Glomerular endothelial cell (primary cell): ENCODE measurements at regions not wholly inside any gene's neighbourhood (a gene's known extent, or its start where the extent isn't known, plus 50 kb on each side); places are given as distances from the start of the nearest gene placed in this dataset.
A peak's percentile ranks its signal among the peaks of the same experiment; 100 is the strongest.

ENCODE experiments used
- DNase-seq: peaks from one replicate; pipeline ENCODE4 v3.0.0-alpha.2; 2011; ENCODE audit warnings: low read depth, low spot score; ENCODE audit errors: extremely low read depth

- no peak for DNase-seq
Measured at GRCh38 chr7:46565253-46566096, 644.4 kb upstream of the IGFBP3 start.

DNA sequence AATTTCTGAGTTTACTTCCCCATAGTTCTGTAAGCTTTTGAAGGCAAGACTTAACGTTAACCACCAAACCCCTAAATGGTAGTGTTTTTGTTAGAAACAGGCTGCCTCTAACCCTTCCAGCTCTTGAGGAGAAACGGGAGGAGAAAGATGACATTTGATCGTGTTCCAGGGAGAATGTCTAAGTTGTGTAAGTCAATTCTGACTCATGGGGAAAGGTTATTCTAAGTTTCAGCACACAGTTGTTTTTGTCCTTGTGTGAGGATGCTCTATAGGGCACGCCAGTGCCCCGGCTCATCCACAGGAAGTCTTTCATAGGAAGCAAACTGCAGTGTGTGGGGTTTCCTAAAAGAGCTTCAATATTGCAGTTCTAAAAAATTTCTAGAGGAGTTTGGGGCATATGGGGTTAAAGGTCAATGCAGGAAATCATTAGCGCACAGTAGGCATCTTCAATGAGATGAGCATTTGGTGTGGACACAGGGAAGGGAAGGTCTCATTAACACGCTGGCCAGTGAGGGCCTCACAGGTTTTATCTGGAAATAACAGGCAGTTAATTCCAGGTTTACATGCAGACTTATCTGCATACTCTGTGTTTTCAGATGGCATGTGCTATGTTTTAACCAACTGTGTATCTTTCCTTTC lies 638.2 kb upstream of the IGFBP3 start:
- DNase-seq: no peak

- no peak for DNase-seq
Measured at GRCh38 chr7:46558482-46559193, 637.6 kb upstream of the IGFBP3 start.

DNA sequence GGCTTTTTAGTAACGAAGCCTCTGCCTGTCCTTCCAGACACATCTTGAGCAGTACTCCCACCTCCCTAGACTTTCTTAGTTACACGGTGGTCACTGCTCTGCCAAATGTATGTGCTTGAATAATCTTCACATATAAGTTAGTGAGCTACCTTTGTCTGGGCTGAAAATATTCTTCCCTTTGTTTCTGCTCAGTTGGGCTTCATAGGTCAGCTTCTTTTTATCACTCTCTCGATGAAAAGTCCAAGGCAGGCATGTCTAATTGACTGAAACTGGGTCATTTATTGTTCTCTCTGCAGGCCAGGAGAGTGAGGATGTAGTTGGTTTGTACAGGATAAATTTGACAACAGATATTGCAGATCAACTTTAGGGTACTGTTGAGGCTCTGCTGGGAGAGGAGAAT lies 636.7 kb upstream of the IGFBP3 start:
- DNase-seq: no peak

DNA sequence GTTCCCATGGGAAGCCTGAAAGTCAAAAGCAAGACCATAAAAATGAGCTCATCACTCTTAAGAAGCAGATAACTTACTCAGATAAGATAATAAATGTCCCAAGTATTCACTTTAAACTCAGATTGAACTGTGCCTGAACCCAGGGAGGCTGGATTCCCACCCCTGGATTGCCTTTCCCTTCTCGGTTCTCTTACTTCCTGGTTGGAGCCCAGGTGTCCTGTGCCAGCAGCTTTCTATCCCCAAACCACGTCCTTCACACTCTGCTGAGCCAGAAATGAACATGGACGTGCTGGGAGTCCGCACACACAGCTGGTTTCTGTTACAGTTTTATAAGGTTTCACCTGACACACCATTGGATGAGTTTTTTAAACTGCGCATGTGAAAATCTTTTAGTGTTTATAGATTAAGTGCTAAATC lies 636.2 kb upstream of the IGFBP3 start:
- no peak for DNase-seq

GRCh38 chr7:46554688-46555422 lies 633.8 kb upstream of the IGFBP3 start:
- DNase-seq: no peak

DNA sequence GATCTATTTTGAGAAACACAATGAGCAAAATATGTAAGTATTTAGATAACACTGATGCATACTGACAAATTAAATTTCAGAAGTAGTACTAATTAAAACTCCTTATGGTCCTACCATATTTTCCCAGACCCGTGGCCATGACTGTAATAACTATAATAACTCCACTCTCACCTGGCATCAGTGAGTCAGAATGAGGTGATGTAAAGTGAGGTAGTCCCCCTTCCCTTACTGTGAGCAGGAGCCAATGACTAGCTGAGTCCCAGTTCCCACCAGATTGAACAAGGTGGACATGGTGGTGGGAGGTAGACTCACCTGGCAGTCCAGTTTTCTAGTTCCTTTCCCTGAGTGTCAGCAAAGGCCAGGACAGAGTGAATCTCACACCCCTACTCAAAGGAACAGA lies 630.5 kb upstream of the IGFBP3 start:
- DNase-seq: no peak

DNA sequence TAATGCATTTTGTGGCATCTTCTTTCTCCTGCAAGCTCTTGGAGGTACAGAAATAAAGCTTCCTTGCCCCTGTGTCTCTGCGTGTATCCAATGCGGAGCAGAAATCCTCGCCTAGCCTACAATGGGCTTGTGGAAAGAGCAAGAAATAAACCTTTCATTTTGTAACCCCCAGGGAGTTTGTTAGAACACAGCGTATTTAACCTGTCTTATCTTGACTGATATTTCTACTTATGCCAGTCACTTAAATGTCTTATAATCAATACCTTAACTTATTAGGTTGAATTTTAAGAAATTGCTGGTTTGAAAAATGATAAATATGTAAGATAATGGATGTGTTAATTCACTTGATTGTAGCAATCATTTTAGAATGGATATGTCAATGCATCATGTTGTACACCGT lies 629.8 kb upstream of the IGFBP3 start:
- DNase-seq: no peak

DNA sequence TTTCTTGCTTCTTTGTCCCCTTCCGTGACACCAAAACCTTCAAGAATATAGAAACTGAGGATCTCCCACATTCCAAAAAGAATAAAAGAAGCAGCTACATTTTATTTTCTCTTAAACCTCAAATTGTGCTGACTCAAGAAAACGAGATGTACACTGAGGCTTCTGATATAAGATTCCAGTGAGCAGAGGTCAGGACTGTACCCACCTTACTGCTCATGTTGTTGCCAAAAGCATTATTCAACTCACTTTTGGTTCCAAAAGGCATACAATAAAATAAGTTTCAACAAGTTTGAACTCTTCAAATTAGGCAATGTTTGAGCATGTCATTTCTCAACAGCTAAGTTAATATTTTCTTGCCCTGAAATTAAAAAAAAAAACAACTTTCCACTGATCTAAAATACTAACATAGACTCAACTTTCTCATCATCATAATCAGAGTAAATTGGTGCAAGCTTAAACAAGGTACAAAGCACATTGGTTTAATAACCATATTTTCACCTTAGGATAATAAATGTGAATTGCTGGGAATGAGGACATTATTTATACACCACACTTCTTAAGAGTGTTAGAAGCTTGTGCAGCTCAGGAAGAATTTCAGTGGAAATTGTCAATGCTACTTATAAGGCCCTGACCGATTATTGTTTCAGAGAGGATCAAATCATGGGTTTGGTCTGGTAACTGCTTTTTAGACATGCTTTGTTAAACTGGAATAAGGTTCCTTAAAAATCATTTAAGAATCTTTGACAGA lies 629.0 kb upstream of the IGFBP3 start:
- DNase-seq: no peak

DNA sequence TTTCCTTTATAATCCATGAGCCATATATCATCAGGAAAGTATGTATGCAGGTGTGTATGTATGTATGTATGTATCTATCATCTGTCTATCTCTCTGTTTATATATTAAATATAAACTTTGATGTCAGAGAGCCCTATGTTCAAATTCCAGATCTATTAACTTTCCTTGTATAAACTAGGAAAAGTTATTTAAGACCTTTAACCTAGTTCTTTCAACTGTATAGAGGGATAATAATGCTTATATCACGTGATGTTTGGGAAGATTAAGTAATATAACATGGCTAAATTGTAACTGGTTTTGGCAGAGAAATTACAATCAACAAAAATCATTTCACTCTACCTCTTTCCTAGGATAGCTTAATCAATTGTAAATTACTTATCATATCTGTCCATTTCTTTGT lies 628.3 kb upstream of the IGFBP3 start:
- DNase-seq: no peak

DNA sequence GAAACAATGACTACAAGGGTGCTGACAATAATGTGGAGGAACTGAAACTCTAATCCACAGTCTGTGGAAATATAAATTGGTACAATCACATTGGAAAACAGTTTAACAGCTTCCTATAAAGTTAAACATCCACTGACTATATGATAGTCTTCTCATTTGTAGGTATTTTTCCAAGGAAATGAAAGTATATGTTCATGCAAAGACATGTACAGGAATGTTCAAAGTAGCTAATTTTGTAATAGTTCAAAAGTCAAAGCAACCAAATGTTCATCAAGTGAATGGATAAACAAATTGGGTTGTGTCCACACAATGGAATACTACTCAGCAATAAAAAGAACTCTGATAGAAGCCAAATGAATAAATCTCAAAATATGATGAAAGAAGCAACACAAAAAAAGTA lies 626.0 kb upstream of the IGFBP3 start:
- no peak for DNase-seq

DNA sequence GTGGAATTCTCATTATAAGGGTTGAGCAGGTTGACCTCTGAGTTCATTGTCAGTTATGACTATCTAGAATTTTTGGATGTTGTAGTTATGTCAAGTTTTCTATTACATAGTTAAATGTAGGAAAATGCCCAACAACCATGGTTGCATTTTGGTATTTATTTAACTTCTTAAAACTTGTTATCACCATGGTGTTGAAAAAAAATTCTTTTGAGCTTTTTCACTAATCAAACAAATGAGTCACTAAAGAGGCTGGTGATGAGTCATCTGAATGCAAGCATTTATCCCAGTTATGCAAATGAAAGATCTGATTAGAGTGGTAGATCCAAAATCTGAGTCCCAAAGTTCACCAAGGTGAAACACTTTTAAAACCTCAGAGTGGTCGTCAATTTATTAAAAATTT lies 624.7 kb upstream of the IGFBP3 start:
- DNase-seq: peak; percentile 86

GRCh38 chr7:46544396-46545008 lies 623.4 kb upstream of the IGFBP3 start:
- DNase-seq: no peak

DNA sequence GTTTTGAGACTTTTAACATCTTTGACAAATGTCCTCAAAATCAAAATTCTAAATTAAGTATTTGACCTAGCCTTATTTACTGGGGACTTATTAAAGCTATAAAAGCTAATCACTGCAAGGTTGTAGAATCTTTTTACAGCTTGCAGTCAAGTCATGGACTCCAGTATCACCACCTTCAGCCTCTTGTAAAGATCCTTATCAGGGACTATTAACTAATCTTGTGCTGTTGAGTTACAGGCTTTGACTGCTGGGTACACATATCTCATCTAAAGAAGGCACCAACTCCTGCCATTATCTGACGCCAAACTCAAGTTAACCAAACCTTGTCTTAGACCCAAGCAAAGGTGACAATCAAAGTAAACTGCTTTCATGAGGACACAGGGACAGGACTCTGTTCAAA lies 621.0 kb upstream of the IGFBP3 start:
- no peak for DNase-seq

DNA sequence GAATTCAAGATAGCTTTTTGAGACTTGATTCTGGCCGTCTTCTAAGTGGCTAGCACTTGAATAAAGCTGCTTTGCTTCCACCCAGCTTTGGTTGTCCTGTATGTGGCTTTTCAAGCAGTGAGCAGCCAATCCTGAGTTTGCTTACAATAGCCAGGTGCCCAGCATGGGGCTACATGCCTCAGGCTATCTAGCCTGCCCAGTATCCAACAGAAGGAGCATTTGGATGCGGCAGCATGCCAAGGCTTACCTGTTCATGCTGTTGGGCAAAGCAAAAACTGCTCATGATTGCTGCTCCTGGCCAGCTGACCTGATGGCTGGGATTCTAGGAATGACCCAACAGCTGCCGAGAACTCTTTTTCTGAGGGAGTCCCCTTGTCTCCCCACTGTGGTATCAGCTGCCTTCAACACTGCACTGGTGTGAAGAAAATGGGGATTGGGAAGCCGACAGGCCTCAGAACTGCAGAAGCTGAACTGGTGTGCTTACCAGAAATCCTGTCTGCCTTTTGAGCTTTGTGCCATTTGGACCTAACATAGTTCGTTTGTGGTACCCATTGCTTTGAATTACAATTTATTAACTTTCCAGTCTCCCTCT lies 618.9 kb upstream of the IGFBP3 start:
- DNase-seq: no peak

- no peak for DNase-seq
Measured at GRCh38 chr7:46537191-46537905, 616.3 kb upstream of the IGFBP3 start.

DNA sequence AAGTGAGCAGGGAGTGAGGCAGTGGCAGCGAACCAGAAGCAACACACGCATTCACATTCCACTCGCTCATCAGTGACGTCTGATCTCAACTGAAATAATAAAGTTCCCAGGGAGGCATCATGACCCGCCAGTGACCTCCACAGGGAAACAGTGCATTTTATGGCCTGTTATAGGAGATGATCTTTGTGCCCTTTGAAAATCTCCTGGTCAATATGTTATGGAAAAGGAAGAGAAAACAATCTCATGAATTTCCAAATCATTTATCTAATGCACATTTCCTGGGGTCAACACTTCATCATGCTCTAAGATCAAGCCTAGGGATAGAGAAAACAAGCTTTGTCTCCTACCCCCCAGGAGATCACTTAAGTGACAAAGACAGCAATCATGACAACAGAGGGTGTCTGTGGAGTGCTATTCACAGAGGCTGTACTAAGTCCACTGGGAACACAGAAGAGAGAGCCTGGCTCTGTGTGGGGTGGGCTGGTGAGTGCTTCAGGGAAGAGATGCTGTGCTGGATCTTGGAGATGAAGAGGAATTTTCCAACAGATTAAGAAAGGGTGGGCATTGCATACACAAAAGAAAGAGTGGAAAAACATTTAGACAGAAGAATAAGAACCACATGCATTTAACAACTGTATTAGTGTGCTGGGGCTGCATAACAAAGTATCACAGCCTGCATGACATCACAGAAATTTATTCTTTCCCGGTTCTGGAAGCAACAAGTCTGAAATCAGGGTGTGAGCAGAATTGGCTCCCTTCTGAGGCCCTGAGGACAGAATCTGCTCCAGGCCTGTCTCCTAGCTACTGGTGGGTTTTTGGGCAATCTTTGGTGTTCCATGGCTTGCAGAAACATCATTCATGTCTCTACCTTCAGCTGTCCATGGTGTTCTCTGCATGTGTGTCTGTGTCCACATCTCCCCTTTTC lies 613.9 kb upstream of the IGFBP3 start:
- DNase-seq: no peak

DNA sequence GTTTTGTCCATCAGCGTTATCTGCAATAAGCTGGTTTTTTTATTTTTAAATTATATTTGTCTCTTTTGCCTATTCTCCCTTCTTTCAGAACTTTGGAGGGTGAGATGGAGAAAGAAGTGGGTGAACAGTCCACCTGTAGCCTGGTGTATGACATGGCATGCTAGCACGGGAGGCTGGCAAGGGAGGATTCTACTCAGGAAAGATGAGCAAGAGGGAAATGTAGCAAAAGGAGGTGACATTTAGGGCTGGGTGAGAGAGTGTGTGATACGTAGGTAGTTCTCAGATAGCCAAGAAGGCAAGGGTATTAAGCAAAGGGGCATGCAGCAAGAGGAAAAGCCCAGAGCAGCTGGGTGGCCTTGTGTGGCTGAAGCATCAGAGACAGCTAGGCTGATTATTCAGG lies 612.9 kb upstream of the IGFBP3 start:
- no peak for DNase-seq
